ENCODE measurements at regions not wholly inside any gene's neighbourhood (a gene's known extent, or its start where the extent isn't known, plus 50 kb on each side); places are given as distances from the start of the nearest gene placed in this dataset.

- H3K4me2 ChIP-seq (ENCODE audit: low read length), result no peak overlapping the region
- H3K27me3 ChIP-seq (ENCODE audit: insufficient read depth, low read length), result no peaks in the 10 kb centered on the region
- intact Hi-C loops (cut with micrococcal nuclease), result no loop called here
- POLR2A ChIA-PET, result no interaction called here
- no peak overlapping the region for H3K9ac ChIP-seq (ENCODE audit: low read length)
- no peaks in the 10 kb centered on the region for H3K36me3 ChIP-seq (ENCODE audit: control insufficient read depth in 1 of 2, insufficient read depth in 2 of 2, low read length in 2 of 2)
- H2AFZ ChIP-seq (ENCODE audit: low read depth, low read length, poor library complexity, severe bottlenecking), result no peak overlapping the region
- no peaks in the 10 kb centered on the region for H3K79me2 ChIP-seq (ENCODE audit: insufficient read depth, low read length)
- no peaks in the 10 kb centered on the region for H4K20me1 ChIP-seq (ENCODE audit: insufficient read depth)
- no peak overlapping the region for H3K4me3 ChIP-seq (replicated peaks in 1 of 2; ENCODE audit: low read depth in 1 of 2, low read length in 2 of 2)
- RAD21 ChIA-PET (ENCODE audit: low non-redundant PET in 1 of 2, low total read pairs in 2 of 2, uncharacterized antibody in 2 of 2, unreplicated experiment in 2 of 2), result no interaction called here
- CTCF ChIA-PET, result no interaction called here
- H3K9me2 ChIP-seq (ENCODE audit: insufficient read depth), result no peaks in the 10 kb centered on the region
- BruUV-seq (replicated peaks), result no TSS peak
- ATAC-seq, result no peak
- no peak for DNase-seq (ENCODE audit: low read depth, low spot score)
- no peaks in the 10 kb centered on the region for H3K9me3 ChIP-seq (ENCODE audit: control insufficient read depth in 1 of 2, insufficient read depth in 1 of 2, low read depth in 1 of 2, low read length in 2 of 2)
- H3K4me1 ChIP-seq (ENCODE audit: control insufficient read depth in 1 of 2, insufficient read depth in 2 of 2, low read length in 2 of 2), result no peaks in the 10 kb centered on the region
- TF ChIP-seq POLR2A (IDR thresholded peaks at IDR 0.05; ENCODE audit: borderline replicate concordance, extremely low read depth, insufficient read depth, insufficient read length) (no peak), ZBTB33 (IDR thresholded peaks at IDR 0.05; ENCODE audit: extremely low read depth, insufficient replicate concordance, low read length) (no peak), TCF7L2 (IDR thresholded peaks at IDR 0.05; ENCODE audit: borderline replicate concordance, extremely low read depth, insufficient read depth, insufficient read length) (no peak)
- H3K27ac ChIP-seq (ENCODE audit: low read depth, low read length), result no peak overlapping the region
Measured at GRCh38 chr11:129705341-129705740, 110.3 kb upstream of the TMEM45B start.

GRCh38 chr11:129705933-129706332 lies 109.7 kb upstream of the TMEM45B start:
- intact Hi-C loops (cut with micrococcal nuclease), result no loop called here
- Histone ChIP-seq H3K9me2 (ENCODE audit: insufficient read depth) (no peaks in the 10 kb centered on the region), H3K27me3 (ENCODE audit: insufficient read depth, low read length) (no peaks in the 10 kb centered on the region), H3K9me3 (ENCODE audit: control insufficient read depth in 1 of 2, insufficient read depth in 1 of 2, low read depth in 1 of 2, low read length in 2 of 2) (no peaks in the 10 kb centered on the region), H4K20me1 (ENCODE audit: insufficient read depth) (no peaks in the 10 kb centered on the region), H3K27ac (ENCODE audit: low read depth, low read length) (no peak overlapping the region), H3K9ac (ENCODE audit: low read length) (no peak overlapping the region), H3K79me2 (ENCODE audit: insufficient read depth, low read length) (no peaks in the 10 kb centered on the region), H3K4me3 (replicated peaks in 1 of 2; ENCODE audit: low read depth in 1 of 2, low read length in 2 of 2) (no peak overlapping the region), H3K4me2 (ENCODE audit: low read length) (no peak overlapping the region), H3K4me1 (ENCODE audit: control insufficient read depth in 1 of 2, insufficient read depth in 2 of 2, low read length in 2 of 2) (no peaks in the 10 kb centered on the region), H2AFZ (ENCODE audit: low read depth, low read length, poor library complexity, severe bottlenecking) (no peak overlapping the region), H3K36me3 (ENCODE audit: control insufficient read depth in 1 of 2, insufficient read depth in 2 of 2, low read length in 2 of 2) (no peaks in the 10 kb centered on the region)
- RAD21 ChIA-PET (ENCODE audit: low non-redundant PET in 1 of 2, low total read pairs in 2 of 2, uncharacterized antibody in 2 of 2, unreplicated experiment in 2 of 2), result no interaction called here
- no TSS peak for BruUV-seq (replicated peaks)
- TF ChIP-seq CTCF (IDR thresholded peaks at IDR 0.05 in 2 of 3, conservative IDR thresholded peaks at IDR 0.05 in 1 of 3; ENCODE audit: borderline replicate concordance in 1 of 3, insufficient read depth in 1 of 3, low read depth in 2 of 3, low read length in 2 of 3), result no peak
- TF ChIP-seq ZNF274 (IDR thresholded peaks at IDR 0.05; ENCODE audit: low read depth, low read length), result no peak
- no peak for TF ChIP-seq RAD21 (IDR thresholded peaks at IDR 0.05; ENCODE audit: low read depth)
- TF ChIP-seq JUND (IDR thresholded peaks at IDR 0.05), result no peak
- no peak for TF ChIP-seq ZBTB33 (IDR thresholded peaks at IDR 0.05; ENCODE audit: extremely low read depth, insufficient replicate concordance, low read length)
- no peak for TF ChIP-seq TCF7L2 (IDR thresholded peaks at IDR 0.05; ENCODE audit: borderline replicate concordance, extremely low read depth, insufficient read depth, insufficient read length)
- TF ChIP-seq CEBPB (IDR thresholded peaks at IDR 0.05; ENCODE audit: low read depth), result no peak
- no peak for TF ChIP-seq ELF1 (IDR thresholded peaks at IDR 0.05; ENCODE audit: borderline replicate concordance, low read depth)
- TF ChIP-seq EZH2phosphoT487 (IDR thresholded peaks at IDR 0.05; ENCODE audit: borderline replicate concordance), result no peak
- no peak for TF ChIP-seq SRF (IDR thresholded peaks at IDR 0.05; ENCODE audit: low read depth)
- CTCF ChIA-PET, result no interaction called here
- DNase-seq (ENCODE audit: low read depth, low spot score) (no peak), ATAC-seq (no peak)
- POLR2A ChIA-PET, result no interaction called here

Measured in HCT116 (cell line).